22Rv1 (cell line): ENCODE measurements at regions not wholly inside any gene's neighbourhood (a gene's known extent, or its start where the extent isn't known, plus 50 kb on each side); places are given as distances from the start of the nearest gene placed in this dataset.

Experiments used
- H3K27ac ChIP-seq: fragments of 450-650 bp; 2 replicates; pipeline ENCODE4 v1.5.1; 2017
- ZFX ChIP-seq: fragments of 450-650 bp; IDR thresholded peaks from 2 replicates; pipeline ENCODE4 v1.6.1; 2017; ENCODE audit warnings: antibody characterized with exemption, borderline replicate concordance
- TF ChIP-seq, protein P1 (sequence below): fragments of 450-650 bp; IDR thresholded peaks from 2 replicates; pipeline ENCODE4 v1.5.1; 2017; ENCODE audit warnings: mild to moderate bottlenecking

- no peak overlapping the region for H3K27ac ChIP-seq
- TF ChIP-seq ZFX: no peak
- TF ChIP-seq, protein P1, sequence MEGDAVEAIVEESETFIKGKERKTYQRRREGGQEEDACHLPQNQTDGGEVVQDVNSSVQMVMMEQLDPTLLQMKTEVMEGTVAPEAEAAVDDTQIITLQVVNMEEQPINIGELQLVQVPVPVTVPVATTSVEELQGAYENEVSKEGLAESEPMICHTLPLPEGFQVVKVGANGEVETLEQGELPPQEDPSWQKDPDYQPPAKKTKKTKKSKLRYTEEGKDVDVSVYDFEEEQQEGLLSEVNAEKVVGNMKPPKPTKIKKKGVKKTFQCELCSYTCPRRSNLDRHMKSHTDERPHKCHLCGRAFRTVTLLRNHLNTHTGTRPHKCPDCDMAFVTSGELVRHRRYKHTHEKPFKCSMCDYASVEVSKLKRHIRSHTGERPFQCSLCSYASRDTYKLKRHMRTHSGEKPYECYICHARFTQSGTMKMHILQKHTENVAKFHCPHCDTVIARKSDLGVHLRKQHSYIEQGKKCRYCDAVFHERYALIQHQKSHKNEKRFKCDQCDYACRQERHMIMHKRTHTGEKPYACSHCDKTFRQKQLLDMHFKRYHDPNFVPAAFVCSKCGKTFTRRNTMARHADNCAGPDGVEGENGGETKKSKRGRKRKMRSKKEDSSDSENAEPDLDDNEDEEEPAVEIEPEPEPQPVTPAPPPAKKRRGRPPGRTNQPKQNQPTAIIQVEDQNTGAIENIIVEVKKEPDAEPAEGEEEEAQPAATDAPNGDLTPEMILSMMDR: no peak
These were observed 102.2 kb upstream of the TMEM161B start for GRCh38 chr5:88370824-88371223.

- no peak overlapping the region for H3K27ac ChIP-seq
- TF ChIP-seq, protein P1: no peak
- TF ChIP-seq ZFX: no peak
These were observed 99.6 kb upstream of the TMEM161B start for GRCh38 chr5:88368201-88368600.

DNA sequence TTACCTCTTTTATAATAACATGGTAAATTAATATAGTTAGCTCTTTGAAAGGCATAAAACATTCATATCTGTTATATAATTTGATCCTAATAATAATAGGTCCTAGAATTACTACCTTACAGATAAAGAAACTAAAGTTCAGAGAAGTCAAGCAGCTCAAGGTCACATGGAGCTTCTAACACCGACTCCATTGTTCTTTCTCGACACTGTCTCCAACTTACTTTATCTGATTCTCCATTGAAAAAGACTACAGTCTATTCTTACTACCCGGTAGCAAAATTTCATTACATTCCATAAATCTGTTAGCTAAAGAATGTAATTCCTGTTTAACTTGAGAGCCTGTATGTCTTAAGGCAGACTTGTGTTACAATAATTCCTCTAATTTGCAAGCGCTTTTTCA is 96.3 kb upstream of the TMEM161B start:
- TF ChIP-seq, protein P1: no peak
- no peak for TF ChIP-seq ZFX
- no peak overlapping the region for H3K27ac ChIP-seq

DNA sequence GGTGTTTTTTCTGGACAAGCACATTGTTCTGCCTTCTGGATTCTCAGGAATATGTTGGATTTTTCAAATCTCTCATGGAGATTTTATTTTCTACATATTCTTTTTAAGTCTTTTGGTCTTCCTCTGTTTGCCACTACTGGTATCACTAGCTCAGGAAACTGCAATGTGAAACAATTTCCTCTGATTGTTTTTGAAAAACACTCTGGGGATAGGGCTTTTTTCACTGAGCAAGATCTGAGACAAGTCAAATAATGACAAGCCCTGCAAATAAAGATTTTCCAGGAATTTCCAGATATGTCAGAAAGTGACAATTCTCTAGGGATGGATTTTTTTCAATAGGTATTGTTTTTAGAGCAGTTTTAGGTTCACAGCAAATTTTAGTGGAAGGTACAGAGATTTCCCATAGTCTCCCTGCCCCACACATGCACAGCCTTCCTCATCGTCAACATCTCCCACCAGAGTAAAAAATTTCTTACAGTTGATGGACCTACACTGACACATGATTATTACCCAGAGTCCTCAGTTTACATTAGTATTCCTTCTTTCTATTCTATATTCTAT is 86.9 kb upstream of the TMEM161B start:
- no peak overlapping the region for H3K27ac ChIP-seq
- TF ChIP-seq, protein P1: no peak
- no peak for TF ChIP-seq ZFX

DNA sequence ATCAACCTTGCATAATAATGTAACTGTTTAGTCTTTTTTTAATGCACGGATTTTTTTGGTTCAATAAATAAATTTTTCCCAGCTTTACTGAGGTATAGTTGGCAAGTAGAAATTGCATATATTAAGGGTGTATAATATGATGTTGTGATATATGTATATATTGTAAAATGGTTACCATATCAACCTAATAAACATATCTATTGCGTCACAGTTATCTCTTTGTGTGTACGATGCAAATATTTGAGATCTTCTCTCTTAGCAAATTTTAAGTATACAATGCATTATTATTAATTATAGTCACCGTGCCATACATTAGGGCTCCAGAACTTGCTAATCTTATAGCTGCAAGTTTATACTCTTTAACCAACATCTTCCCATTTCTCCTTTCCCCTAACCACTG is 57.2 kb upstream of the TMEM161B start:
- TF ChIP-seq, protein P1: no peak
- TF ChIP-seq ZFX: no peak
- H3K27ac ChIP-seq: no peak overlapping the region

DNA sequence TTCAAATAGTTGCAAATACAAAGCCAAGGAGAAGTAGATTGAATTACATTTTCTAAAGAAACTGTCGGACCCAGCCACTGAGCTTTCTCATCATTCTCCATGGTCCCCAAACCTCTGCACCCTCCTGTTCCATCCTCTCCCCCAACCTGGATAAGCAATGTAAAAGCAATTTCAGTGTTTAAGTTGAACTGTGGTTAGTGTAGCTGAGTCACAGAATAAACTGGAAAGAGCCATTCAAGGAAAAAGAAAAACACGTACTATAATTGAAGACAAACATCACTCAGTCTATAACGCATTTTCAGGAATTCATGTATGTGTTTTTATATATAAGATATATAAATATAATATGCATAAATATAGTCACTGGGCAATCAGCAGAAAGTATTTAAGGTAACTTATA is 54.1 kb upstream of the TMEM161B start:
- TF ChIP-seq, protein P1: no peak
- no peak for TF ChIP-seq ZFX
- no peak overlapping the region for H3K27ac ChIP-seq
